HepG2 (cell line): ENCODE measurements at regions not wholly inside any gene's neighbourhood (a gene's known extent, or its start where the extent isn't known, plus 50 kb on each side); places are given as distances from the start of the nearest gene placed in this dataset.

Experiments used
- ATAC-seq: fragments of 200-7000 bp; cut with Tn5 transposase; 3 replicates; pipeline ENCODE4 v1.9.1; 2020; ENCODE audit warnings: mild to moderate bottlenecking, moderate library complexity
- BruUV-seq: library from RNA; stranded (reverse); fragments of 400-500 nt; replicated peaks from 2 replicates; lab custom pipeline; 2021; lab: Mats Ljungman, UMichigan
- CTCF ChIA-PET: fragments of 300-600 bp; formaldehyde crosslinking; extraction: SDS; loops from one replicate; lab custom pipeline; 2021; ENCODE audit warnings: low total read pairs, inconsistent platforms, low intra/inter-chr PET ratio; lab: Yijun Ruan, JAX
- POLR2A ChIA-PET: fragments of 350-600 bp; sonication (Branson Sonifier 250); formaldehyde crosslinking; loops from one replicate; lab custom pipeline; 2020; ENCODE audit warnings: antibody characterized with exemption, inconsistent platforms; lab: Yijun Ruan, JAX
- DNase-seq: peaks from one replicate; pipeline ENCODE4 v3.0.0-alpha.2; 2015; ENCODE audit warnings: low spot score
- FAIRE-seq: peaks from 3 replicates; lab custom pipeline; 2011; peaks lifted over from hg19 to GRCh38; lab: Jason Lieb, UNC
- H2AFZ ChIP-seq: one replicate; pipeline ENCODE4 v1.6.1; 2011; ENCODE audit warnings: low read length, inconsistent platforms
- H3K27ac ChIP-seq: fragments of 300-600 bp; 3 replicates; pipeline ENCODE4 v1.8.0; 2011; ENCODE audit warnings: mixed run types, mild to moderate bottlenecking, mixed read lengths, low read length, inconsistent platforms; ENCODE audit not compliant: insufficient read depth; ENCODE audit errors: extremely low read length
- H3K27me3 ChIP-seq, 2 experiments: fragments of 200-600 bp in 1 of 2; 2 replicates in 1 of 2; 3 replicates in 1 of 2; pipeline versions ENCODE4 v1.6.0 to v1.8.0; 2011; ENCODE audit warnings: low read length in 2 of 2, mild to moderate bottlenecking in 2 of 2, moderate library complexity in 2 of 2, inconsistent platforms in 1 of 2; ENCODE audit not compliant: insufficient read depth in 2 of 2, control insufficient read depth in 1 of 2
- H3K36me3 ChIP-seq, 2 experiments: fragments of 200-600 bp in 1 of 2; replicated peaks in 1 of 2; 2 replicates in 1 of 2; 3 replicates in 1 of 2; pipeline versions ENCODE4 v1.5.1 to v1.8.0; 2011; ENCODE audit warnings: low read length in 2 of 2, inconsistent platforms in 1 of 2; ENCODE audit not compliant: insufficient read depth in 2 of 2, control insufficient read depth in 1 of 2
- H3K4me1 ChIP-seq: 2 replicates; pipeline ENCODE4 v1.5.1; 2012; ENCODE audit warnings: low read length, inconsistent platforms; ENCODE audit not compliant: insufficient read depth
- H3K4me2 ChIP-seq: 2 replicates; pipeline ENCODE4 v1.6.0; 2011; ENCODE audit warnings: low read depth, low read length, inconsistent platforms
- H3K4me3 ChIP-seq, 3 experiments: fragments of 200-600 bp in 1 of 3; sonication (generic), shearing (Covaris generic) in 1 of 3; replicated peaks in 1 of 3; 2 replicates each; pipeline ENCODE4 v1.5.1; 2011 to 2016; ENCODE audit warnings: low read length in 3 of 3, inconsistent platforms in 2 of 3, low read depth in 2 of 3, mild to moderate bottlenecking in 2 of 3, control low read depth in 1 of 3, mixed read lengths in 1 of 3; ENCODE audit not compliant: insufficient read depth in 1 of 3
- H3K79me2 ChIP-seq: one replicate; pipeline ENCODE4 v1.6.1; 2011; ENCODE audit warnings: low read length, inconsistent platforms; ENCODE audit not compliant: insufficient read depth
- H3K9ac ChIP-seq: 2 replicates; pipeline ENCODE4 v1.6.0; 2011; ENCODE audit warnings: mild to moderate bottlenecking, low read depth, low read length, inconsistent platforms; ENCODE audit not compliant: insufficient read depth
- H3K9me3 ChIP-seq: 2 replicates; pipeline ENCODE4 v1.5.1; 2012; ENCODE audit warnings: mild to moderate bottlenecking, low read length
- H4K20me1 ChIP-seq: 2 replicates; pipeline ENCODE4 v1.6.0; 2011; ENCODE audit warnings: inconsistent platforms, mild to moderate bottlenecking, low read length, moderate library complexity; ENCODE audit not compliant: insufficient read depth
- SRSF9 ChIP-seq: fragments of 200-400 bp; formaldehyde crosslinking; IDR thresholded peaks from 2 replicates; pipeline ENCODE4 v1.6.1; 2018; ENCODE audit warnings: borderline replicate concordance, mild to moderate bottlenecking, low read depth, low read length; ENCODE audit not compliant: insufficient read depth, poor library complexity, severe bottlenecking
- ZNF12 ChIP-seq: sonication (generic); formaldehyde crosslinking; IDR thresholded peaks from 2 replicates; pipeline ENCODE4 v1.5.0; 2020; ENCODE audit warnings: missing genetic modification reagents
- ZNF256 ChIP-seq: sonication (generic); formaldehyde crosslinking; conservative IDR thresholded peaks from 2 replicates; pipeline ENCODE4 v1.4.0; 2020; ENCODE audit warnings: missing genetic modification reagents
- ZNF441 ChIP-seq: sonication (generic); formaldehyde crosslinking; IDR thresholded peaks from 2 replicates; pipeline ENCODE4 v1.7.0; 2021; ENCODE audit warnings: missing genetic modification reagents, borderline replicate concordance
- ZNF772 ChIP-seq: sonication (generic); formaldehyde crosslinking; IDR thresholded peaks from 2 replicates; pipeline ENCODE4 v1.5.0; 2020; ENCODE audit warnings: mild to moderate bottlenecking, missing genetic modification reagents
- WGBS: methylation state at CpG from one replicate; pipeline ENCODE4 v1.1.6; 2017; ENCODE audit warnings: low lambda C conversion rate; 5-methylcytosine and 5-hydroxymethylcytosine counted together
- in situ Hi-C: cut with HindIII; loops from 2 replicates; pipeline ENCODE4 v1.10.0; 2017; ENCODE audit warnings: low pct_unique_long_range_greater_than_20kb; ENCODE audit not compliant: extremely low pct_ligation_motif_present
- intact Hi-C: fragments of 100-400 bp; cut with micrococcal nuclease; formaldehyde crosslinking; loops from one replicate; pipeline ENCODE4 v1.10.0; 2022; ENCODE audit not compliant: unreplicated experiment

- Histone ChIP-seq H3K27ac (no peak overlapping the region), H3K4me1 (peaks cover 77% of the 10 kb centered on the region), H2AFZ (no peak overlapping the region), H3K36me3 (no peaks in the 10 kb centered on the region), H3K9ac (no peak overlapping the region), H3K9me3 (peaks cover 17% of the 10 kb centered on the region; the same call in 1 of the 2 replicates)
- ATAC-seq (no peak), DNase-seq (no peak)
- 93% methylated on average over 4 of the region's 4 CpGs for WGBS
- in situ Hi-C loops: no loop called here
- BruUV-seq: no TSS peak
- CTCF ChIA-PET: no interaction called here
- TF ChIP-seq ZNF256 (peak; percentile 100), ZNF441 (CRISPR knock-in tag) (no peak)
- TF ChIP-seq, all 625 proteins: peak for 1
- H3K4me3 ChIP-seq: no peak overlapping the region
- POLR2A ChIA-PET: no interaction called here
- H4K20me1 ChIP-seq: no peaks in the 10 kb centered on the region
- H3K79me2 ChIP-seq: no peaks in the 10 kb centered on the region
- H3K4me2 ChIP-seq: no peak overlapping the region
- no peaks in the 10 kb centered on the region for H3K27me3 ChIP-seq
- intact Hi-C loops: loop anchor here (2.0 kb wide), 1 partner anchor 20 kb away; no protein-coding TSS in a partner anchor
- no peak for FAIRE-seq
These were observed 199.0 kb upstream of the NLRP1 start for GRCh38 chr17:5783269-5783668.

- peak; percentile 59; the same call in 1 of the 2 replicates for TF ChIP-seq ZNF772
- no peak for TF ChIP-seq SRSF9
- peak; percentile 75; the same call in 1 of the 2 replicates for TF ChIP-seq ZNF12 (CRISPR knock-in tag)
- Histone ChIP-seq H3K4me1 (peaks cover 71% of the 10 kb centered on the region), H3K9me3 (peaks cover 17% of the 10 kb centered on the region; the same call in 1 of the 2 replicates), H2AFZ (no peak overlapping the region), H3K4me2 (no peak overlapping the region), H3K9ac (no peak overlapping the region), H4K20me1 (no peaks in the 10 kb centered on the region), H3K36me3 (no peaks in the 10 kb centered on the region), H3K79me2 (no peaks in the 10 kb centered on the region), H3K27ac (no peak overlapping the region), H3K4me3 (no peak overlapping the region), H3K27me3 (no peaks in the 10 kb centered on the region)
- ChIA-PET POLR2A (no interaction called here), CTCF (no interaction called here)
- no TSS peak for BruUV-seq
- intact Hi-C loops: loop anchor here (2.0 kb wide), 1 partner anchor 21 kb away; no protein-coding TSS in a partner anchor
- no peak for DNase-seq
- no peak for ATAC-seq
- 82% methylated on average over 3 of the region's 3 CpGs for WGBS
- no peak for FAIRE-seq
- in situ Hi-C loops: no loop called here
These were observed 199.5 kb upstream of the NLRP1 start for GRCh38 chr17:5783851-5784250.
